ENCODE measurements at regions not wholly inside any gene's neighbourhood (a gene's known extent, or its start where the extent isn't known, plus 50 kb on each side); places are given as distances from the start of the nearest gene placed in this dataset.

GRCh38 chr6:169074526-169074925, 179.1 kb downstream of the THBS2 start:
- intact Hi-C loops (cut with DNase I): no loop called here
- H3K27me3 ChIP-seq (ENCODE audit: control insufficient read depth, insufficient read depth, low read length): no peaks in the 10 kb centered on the region

DNA sequence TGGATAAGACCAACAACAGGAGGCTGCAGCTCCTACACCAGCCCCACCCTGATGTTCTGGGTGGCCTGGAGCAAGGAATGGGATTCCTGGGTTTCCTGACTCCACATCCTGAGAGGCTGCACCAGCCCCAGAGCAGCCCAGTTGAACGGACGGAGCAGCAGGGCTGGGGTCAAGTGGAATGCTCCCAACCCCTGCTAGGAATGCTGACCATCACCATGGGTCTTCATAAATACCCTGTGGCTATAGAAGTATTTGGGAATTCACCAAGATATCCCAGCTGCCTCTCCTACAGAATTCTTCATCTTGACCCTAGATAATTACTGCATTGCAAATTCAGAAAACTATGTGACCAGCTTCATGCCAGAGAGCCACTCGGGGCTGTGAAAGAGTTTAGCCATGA, 180.3 kb downstream of the THBS2 start:
- H3K9ac ChIP-seq (ENCODE audit: low read length in 3 of 3): no peak overlapping the region
- intact Hi-C loops (cut with DNase I): no loop called here
- DNase-seq (no peak), FAIRE-seq (no peak)
- TF ChIP-seq, protein P1, sequence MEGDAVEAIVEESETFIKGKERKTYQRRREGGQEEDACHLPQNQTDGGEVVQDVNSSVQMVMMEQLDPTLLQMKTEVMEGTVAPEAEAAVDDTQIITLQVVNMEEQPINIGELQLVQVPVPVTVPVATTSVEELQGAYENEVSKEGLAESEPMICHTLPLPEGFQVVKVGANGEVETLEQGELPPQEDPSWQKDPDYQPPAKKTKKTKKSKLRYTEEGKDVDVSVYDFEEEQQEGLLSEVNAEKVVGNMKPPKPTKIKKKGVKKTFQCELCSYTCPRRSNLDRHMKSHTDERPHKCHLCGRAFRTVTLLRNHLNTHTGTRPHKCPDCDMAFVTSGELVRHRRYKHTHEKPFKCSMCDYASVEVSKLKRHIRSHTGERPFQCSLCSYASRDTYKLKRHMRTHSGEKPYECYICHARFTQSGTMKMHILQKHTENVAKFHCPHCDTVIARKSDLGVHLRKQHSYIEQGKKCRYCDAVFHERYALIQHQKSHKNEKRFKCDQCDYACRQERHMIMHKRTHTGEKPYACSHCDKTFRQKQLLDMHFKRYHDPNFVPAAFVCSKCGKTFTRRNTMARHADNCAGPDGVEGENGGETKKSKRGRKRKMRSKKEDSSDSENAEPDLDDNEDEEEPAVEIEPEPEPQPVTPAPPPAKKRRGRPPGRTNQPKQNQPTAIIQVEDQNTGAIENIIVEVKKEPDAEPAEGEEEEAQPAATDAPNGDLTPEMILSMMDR (IDR thresholded peaks at IDR 0.05; ENCODE audit: borderline replicate concordance, extremely low read depth, insufficient read depth): no peak
- no peak overlapping the region for H3K4me3 ChIP-seq (ENCODE audit: low read length in 3 of 3)
- peaks cover 0 to 5% (median 0%) of the 10 kb centered on the region in 3 donors for H3K4me1 ChIP-seq (ENCODE audit: control insufficient read depth in 2 of 3, insufficient read depth in 2 of 3, low read depth in 1 of 3, low read length in 3 of 3)
- H3K27ac ChIP-seq (ENCODE audit: low read depth in 2 of 2, low read length in 2 of 2): peak overlapping the region in 1 of 2 donors; percentile 23
- no peaks in the 10 kb centered on the region for H3K9me3 ChIP-seq (ENCODE audit: control insufficient read depth in 2 of 3, insufficient read depth in 1 of 3, low read length in 3 of 3)
- H3K27me3 ChIP-seq (ENCODE audit: control insufficient read depth, insufficient read depth, low read length): no peaks in the 10 kb centered on the region
- no peaks in the 10 kb centered on the region for H3K36me3 ChIP-seq (ENCODE audit: control insufficient read depth in 2 of 3, insufficient read depth in 3 of 3, low read length in 3 of 3)

More at GRCh38 chr6:169074526-169074925, 179.1 kb downstream of the THBS2 start:
- Histone ChIP-seq H3K9ac (ENCODE audit: low read length in 3 of 3) (no peak overlapping the region), H3K4me3 (ENCODE audit: low read length in 3 of 3) (no peak overlapping the region), H3K9me3 (ENCODE audit: control insufficient read depth in 2 of 3, insufficient read depth in 1 of 3, low read length in 3 of 3) (no peaks in the 10 kb centered on the region), H3K4me1 (ENCODE audit: control insufficient read depth in 2 of 3, insufficient read depth in 2 of 3, low read depth in 1 of 3, low read length in 3 of 3) (peaks cover 0 to 5% (median 0%) of the 10 kb centered on the region in 3 donors), H3K27ac (ENCODE audit: low read depth in 2 of 2, low read length in 2 of 2) (peak overlapping the region in 1 of 2 donors; percentile 13), H3K36me3 (ENCODE audit: control insufficient read depth in 2 of 3, insufficient read depth in 3 of 3, low read length in 3 of 3) (no peaks in the 10 kb centered on the region)
- peak in 1 of 5 donors; percentile 57 for DNase-seq
- FAIRE-seq: no peak
- TF ChIP-seq, protein P1 (IDR thresholded peaks at IDR 0.05; ENCODE audit: borderline replicate concordance, extremely low read depth, insufficient read depth): no peak

DNA sequence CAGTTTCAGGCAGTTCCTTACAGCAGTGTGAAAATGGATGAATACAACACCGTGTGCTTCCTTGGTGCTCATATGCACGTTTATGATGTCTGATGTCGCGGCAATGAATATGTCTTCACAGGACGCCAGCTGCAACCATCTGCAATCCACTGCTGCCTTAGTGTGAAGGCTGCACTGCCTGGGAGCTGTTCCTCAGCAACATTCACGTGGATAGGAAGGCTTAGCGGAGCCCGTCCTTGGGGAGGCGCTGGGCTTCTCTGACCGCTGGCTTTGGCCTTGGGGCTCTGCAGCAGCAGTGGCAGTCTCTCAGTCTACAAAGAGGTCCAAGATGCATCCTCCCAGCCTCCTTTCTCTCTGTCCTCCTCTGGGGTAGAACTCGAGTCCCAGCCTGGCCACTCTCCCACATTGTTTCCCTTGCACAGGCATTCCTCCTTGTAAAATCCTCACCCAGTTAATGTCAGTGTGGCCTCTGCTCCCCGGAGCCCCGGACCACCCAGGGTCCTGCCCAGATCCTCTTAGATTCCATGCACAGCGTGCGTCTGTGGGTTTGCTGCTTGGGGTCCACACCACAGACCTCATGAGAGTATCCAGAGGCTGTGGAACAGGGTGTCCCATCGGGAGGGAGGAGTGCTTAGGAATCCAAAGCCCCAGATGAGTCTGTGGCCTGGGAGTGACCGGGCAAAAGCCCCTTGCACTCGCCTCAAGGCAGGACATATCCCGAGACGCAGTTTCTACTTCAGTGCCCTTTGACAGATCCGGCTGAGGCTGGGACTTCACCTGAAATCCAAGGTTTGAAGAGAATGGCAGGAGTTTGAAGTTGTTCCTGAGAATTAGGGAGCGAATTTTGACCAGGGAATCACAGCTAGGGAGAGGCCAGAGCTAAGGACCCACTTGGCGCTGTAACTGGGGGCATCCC, 181.3 kb downstream of the THBS2 start:
- Histone ChIP-seq H3K27me3 (ENCODE audit: control insufficient read depth, insufficient read depth, low read length) (no peaks in the 10 kb centered on the region), H3K4me3 (ENCODE audit: low read length in 3 of 3) (no peak overlapping the region), H3K27ac (ENCODE audit: low read depth in 2 of 2, low read length in 2 of 2) (no peak overlapping the region), H3K9ac (ENCODE audit: low read length in 3 of 3) (no peak overlapping the region), H3K9me3 (ENCODE audit: control insufficient read depth in 2 of 3, insufficient read depth in 1 of 3, low read length in 3 of 3) (no peaks in the 10 kb centered on the region), H3K4me1 (ENCODE audit: control insufficient read depth in 2 of 3, insufficient read depth in 2 of 3, low read depth in 1 of 3, low read length in 3 of 3) (peaks cover 0 to 5% (median 0%) of the 10 kb centered on the region in 3 donors), H3K36me3 (ENCODE audit: control insufficient read depth in 2 of 3, insufficient read depth in 3 of 3, low read length in 3 of 3) (no peaks in the 10 kb centered on the region)
- TF ChIP-seq, protein P1 (IDR thresholded peaks at IDR 0.05; ENCODE audit: borderline replicate concordance, extremely low read depth, insufficient read depth): no peak
- FAIRE-seq (no peak), DNase-seq (peak in 1 of 5 donors; percentile 34)
- intact Hi-C loops (cut with DNase I): no loop called here
